Gastrocnemius medialis (tissue), 4 donors: ENCODE measurements at regions not wholly inside any gene's neighbourhood (a gene's known extent, or its start where the extent isn't known, plus 50 kb on each side); places are given as distances from the start of the nearest gene placed in this dataset.

ENCODE experiments used
- POLR2A ChIP-seq, 2 donors: fragments of 450-650 bp; IDR thresholded peaks; one replicate each; pipeline ENCODE4 v1.6.1; 2017; ENCODE audit warnings: antibody characterized with exemption in 2 of 2, mild to moderate bottlenecking in 2 of 2, moderate library complexity in 2 of 2
- TF ChIP-seq, protein P1 (sequence below), 5 experiments: fragments of 450-650 bp in 3 of 5; fragments of 200-600 bp in 2 of 5; sonication (generic) in 2 of 5; IDR thresholded peaks in 4 of 5; conservative IDR thresholded peaks in 1 of 5; 1 replicate in 4 of 5; 2 replicates in 1 of 5; pipeline ENCODE4 v1.5.1; 2016 to 2019; ENCODE audit warnings: antibody characterized with exemption in 5 of 5, mild to moderate bottlenecking in 3 of 5, moderate library complexity in 3 of 5

DNA sequence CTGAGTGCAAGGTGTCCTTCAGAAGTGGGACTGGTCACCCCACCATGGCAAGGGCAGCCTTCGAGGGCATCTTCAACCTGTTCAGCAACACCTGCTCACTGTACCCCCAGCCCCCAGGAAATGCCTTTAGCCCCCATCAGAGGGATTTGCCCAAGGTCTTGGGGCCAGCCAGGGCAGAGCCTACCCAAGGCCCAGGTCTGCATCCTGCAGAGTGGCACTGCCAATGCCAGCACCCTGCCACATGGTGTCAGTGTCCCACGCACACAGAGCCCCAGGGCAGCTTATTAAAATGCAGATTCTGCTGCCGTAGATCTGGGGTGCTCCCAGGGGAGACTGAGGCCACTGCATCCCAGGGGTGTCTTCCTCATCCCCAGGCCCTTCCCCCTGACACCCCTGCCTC is 106.2 kb upstream of the KCTD7 start:
- TF ChIP-seq, protein P1, sequence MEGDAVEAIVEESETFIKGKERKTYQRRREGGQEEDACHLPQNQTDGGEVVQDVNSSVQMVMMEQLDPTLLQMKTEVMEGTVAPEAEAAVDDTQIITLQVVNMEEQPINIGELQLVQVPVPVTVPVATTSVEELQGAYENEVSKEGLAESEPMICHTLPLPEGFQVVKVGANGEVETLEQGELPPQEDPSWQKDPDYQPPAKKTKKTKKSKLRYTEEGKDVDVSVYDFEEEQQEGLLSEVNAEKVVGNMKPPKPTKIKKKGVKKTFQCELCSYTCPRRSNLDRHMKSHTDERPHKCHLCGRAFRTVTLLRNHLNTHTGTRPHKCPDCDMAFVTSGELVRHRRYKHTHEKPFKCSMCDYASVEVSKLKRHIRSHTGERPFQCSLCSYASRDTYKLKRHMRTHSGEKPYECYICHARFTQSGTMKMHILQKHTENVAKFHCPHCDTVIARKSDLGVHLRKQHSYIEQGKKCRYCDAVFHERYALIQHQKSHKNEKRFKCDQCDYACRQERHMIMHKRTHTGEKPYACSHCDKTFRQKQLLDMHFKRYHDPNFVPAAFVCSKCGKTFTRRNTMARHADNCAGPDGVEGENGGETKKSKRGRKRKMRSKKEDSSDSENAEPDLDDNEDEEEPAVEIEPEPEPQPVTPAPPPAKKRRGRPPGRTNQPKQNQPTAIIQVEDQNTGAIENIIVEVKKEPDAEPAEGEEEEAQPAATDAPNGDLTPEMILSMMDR (IDR thresholded peaks at IDR 0.05 in 4 of 5, conservative IDR thresholded peaks at IDR 0.05 in 1 of 5): no peak
- no peak for TF ChIP-seq POLR2A (IDR thresholded peaks at IDR 0.05)
